LNCAP (cell line): ENCODE measurements at regions not wholly inside any gene's neighbourhood (a gene's known extent, or its start where the extent isn't known, plus 50 kb on each side); places are given as distances from the start of the nearest gene placed in this dataset.

Experiments used
- TF ChIP-seq, protein P1 (sequence below): fragments of 450-650 bp; IDR thresholded peaks from 2 replicates; pipeline ENCODE4 v1.5.1; 2017; ENCODE audit warnings: mild to moderate bottlenecking

DNA sequence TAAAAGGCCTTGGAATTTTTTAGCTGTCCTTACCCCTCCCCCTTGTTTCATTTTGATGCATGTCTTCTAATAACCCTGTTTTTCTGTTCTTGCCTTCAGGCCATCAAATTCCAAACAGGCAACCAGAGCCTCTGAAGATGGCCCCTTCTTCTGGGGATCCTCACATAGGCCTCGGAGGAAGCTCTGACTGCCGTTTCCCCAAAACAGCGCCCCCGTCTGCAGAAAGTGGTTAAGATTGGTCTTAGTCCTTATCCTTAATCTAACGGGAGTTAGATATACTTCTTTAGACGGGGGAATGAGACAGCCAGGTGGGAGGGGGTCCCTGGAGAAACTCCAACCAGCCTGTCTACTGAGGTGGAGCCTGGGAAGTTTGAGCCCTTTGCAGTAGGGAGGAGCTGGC, 226.3 kb upstream of the ZNF608 start:
- TF ChIP-seq, protein P1, sequence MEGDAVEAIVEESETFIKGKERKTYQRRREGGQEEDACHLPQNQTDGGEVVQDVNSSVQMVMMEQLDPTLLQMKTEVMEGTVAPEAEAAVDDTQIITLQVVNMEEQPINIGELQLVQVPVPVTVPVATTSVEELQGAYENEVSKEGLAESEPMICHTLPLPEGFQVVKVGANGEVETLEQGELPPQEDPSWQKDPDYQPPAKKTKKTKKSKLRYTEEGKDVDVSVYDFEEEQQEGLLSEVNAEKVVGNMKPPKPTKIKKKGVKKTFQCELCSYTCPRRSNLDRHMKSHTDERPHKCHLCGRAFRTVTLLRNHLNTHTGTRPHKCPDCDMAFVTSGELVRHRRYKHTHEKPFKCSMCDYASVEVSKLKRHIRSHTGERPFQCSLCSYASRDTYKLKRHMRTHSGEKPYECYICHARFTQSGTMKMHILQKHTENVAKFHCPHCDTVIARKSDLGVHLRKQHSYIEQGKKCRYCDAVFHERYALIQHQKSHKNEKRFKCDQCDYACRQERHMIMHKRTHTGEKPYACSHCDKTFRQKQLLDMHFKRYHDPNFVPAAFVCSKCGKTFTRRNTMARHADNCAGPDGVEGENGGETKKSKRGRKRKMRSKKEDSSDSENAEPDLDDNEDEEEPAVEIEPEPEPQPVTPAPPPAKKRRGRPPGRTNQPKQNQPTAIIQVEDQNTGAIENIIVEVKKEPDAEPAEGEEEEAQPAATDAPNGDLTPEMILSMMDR: no peak

- TF ChIP-seq, protein P1: no peak
These were observed 227.2 kb upstream of the ZNF608 start for GRCh38 chr5:124973661-124974060.

DNA sequence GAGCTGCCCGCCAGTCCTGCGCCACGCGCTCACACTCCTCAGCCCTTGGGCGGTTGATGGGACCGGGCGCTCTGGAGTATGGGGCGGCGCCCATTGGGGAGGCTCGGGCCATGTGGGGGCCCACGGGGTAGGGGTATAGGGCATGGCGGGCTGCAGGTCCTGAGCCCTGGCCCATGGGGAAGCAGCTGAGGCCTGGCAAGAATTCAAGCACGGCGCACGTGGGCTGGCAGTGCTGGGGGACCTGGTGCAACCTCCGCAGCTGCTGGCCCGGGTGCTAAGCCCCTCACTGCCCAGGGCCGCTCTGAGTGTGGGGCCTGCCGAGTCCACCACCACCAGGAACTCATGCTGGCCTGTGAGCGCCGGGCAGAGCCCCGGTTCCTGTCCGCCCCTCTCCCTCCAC, 229.6 kb upstream of the ZNF608 start:
- TF ChIP-seq, protein P1: no peak

GRCh38 chr5:124979251-124979650, 232.8 kb upstream of the ZNF608 start:
- TF ChIP-seq, protein P1: no peak

- TF ChIP-seq, protein P1: no peak
These were observed 233.9 kb upstream of the ZNF608 start for GRCh38 chr5:124980163-124980941.

DNA sequence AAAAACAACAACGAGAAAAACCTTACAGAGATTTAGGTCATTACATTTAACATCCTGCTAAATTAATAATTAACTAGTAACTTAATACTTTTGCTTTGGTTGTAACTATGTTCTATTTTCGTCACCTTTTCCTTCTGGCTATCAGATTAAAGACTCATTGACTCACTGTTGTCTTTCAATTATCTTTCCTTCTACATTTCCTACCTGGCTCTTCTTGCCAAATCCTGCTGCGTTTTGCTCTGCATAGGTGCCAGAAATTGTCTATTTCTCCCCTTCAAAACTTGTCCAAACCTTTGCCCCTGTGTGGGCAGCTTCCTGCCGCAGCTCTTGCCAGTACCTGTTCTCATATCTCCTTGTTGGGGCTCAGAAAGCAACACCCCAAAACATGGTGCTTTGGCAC, 235.5 kb upstream of the ZNF608 start:
- TF ChIP-seq, protein P1: no peak

GRCh38 chr5:124986170-124986569, 239.7 kb upstream of the ZNF608 start:
- TF ChIP-seq, protein P1: no peak

GRCh38 chr5:124986667-124987066, 240.2 kb upstream of the ZNF608 start:
- TF ChIP-seq, protein P1: no peak
